ENCODE measurements at regions not wholly inside any gene's neighbourhood (a gene's known extent, or its start where the extent isn't known, plus 50 kb on each side); places are given as distances from the start of the nearest gene placed in this dataset.
"Not testable (repeated sequence)": the region's sequence is repeated elsewhere in the genome, so short reads cannot be mapped to it uniquely, and the experiment has no call there.

DNA sequence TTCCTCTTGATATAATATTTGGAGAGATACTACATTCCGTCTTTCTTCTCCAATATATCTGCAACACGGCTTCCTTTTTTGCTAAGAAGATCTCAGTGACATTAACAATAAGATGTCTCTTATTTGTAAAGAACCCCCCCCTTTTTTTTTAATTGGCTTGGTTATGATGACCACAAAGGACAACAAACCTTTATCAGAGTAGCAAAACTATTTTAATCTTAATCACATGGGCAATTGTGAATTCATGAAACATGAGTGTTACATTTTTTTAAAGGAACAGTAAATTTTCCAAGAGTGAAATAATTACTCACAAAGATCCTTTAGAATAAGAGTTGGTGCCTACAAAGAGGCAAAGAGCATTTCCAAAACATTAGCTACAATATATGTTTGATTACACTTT, 554.1 kb downstream of the MAT2B start:
- FAIRE-seq = no peak

DNA sequence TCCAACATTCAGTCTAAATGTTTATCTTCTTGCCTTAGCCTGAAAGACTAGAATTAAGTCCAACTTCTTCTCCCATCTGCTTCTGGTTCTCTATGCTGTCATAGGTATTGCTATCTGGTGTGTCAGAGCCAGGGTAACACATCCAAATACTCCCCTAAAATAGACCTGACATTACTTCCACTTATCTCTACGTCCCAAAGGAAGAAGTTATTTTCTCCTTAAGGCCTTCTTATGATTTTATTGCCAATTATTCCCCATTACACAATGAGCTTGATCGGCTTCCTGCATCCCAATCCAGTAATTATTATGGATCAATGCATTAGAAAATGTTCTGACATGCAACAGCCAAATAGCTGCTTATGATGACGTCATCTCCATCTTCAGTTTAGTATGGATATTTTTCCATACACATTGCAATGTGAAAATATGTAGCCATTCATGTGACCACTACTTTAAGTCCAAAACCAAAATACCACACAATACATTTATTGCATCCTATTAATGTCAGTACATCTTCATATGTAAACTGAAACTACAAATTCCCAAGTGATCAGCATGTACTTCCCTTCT, 555.5 kb downstream of the MAT2B start:
- FAIRE-seq = no peak
- no peak for DNase-seq (ENCODE audit: insufficient read length, low spot score)

More for the DNA sequence above, 554.1 kb downstream of the MAT2B start:
- DNase-seq (ENCODE audit: insufficient read length, low spot score) = no peak

DNA sequence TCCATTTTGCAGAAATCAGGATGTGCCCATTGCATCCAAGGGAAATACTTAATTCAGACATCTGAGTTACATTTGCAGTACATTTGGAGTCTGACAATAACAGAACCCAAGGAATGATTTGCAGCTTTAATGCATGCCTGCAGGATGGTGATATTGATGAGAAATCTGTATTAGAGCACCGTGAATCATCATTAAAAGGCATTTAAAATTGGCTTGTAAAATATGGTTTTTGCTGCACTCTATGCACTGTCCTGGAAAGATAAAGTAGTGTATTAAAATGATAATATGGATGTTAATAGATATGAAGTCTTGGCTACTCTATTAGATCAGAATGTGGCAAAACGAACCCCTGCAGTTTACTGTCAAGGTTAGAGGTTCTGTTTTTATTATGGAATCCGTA, 556.9 kb downstream of the MAT2B start:
- FAIRE-seq = no peak
- DNase-seq (ENCODE audit: insufficient read length, low spot score) = no peak

DNA sequence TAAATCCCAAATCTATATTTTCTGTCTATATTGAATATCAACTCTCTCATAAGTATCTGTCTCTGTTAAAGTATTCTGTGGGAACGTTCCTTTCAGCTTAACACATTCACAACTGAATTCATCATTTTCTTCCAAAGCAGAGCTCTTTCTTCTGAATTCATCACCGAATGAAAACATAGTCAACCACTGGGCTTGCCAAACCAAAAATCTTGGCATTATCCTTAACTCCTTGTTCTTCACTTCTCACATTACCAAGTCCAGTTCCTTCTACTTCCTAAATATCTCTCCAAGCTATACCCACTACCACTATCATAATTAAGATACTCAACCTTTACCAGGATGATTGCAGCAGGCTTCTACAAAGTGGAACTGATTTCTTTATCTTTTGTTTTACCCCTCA, 559.8 kb downstream of the MAT2B start:
- DNase-seq (ENCODE audit: insufficient read length, low spot score) (no peak), FAIRE-seq (no peak)

DNA sequence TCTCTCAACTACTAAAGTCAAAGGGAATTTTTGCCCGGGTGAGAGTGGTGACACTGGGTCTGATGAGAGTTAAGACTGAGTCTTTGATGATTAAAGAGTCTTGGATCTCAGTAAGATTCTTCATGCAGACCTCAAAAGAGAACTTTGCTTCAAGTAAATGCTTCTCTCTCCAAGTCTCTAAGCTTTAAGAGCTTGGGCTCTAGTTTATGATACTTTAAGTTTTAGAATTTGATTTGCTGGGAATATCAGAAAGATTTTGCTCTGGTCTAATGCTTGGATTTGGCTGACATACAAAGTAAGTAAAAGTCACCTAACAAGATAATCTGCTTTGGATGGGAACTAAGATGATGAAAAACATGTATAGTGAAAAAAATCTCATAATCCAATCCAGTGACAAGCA, 566.3 kb downstream of the MAT2B start:
- no peak for FAIRE-seq
- no peak for DNase-seq (ENCODE audit: insufficient read length, low spot score)

DNA sequence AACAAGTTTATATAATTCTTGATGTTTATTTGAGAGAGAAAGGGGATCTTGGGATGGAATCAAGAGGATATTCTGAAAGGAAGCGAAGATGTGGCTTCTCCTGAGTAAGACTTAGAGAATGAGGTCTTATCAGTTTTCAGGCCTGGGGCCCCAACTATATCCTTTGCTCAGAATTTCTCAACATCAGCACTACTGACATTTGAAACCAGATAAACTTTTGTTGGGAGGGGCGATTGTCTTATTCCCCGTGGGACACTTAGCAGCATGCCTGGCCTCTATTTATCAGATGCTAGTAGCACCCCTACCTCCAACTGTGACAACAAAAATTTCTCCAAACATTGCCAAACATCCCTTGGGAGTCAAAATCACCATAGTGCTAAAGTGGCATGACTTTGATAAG, 567.7 kb downstream of the MAT2B start:
- DNase-seq (ENCODE audit: insufficient read length, low spot score) (no peak), FAIRE-seq (no peak)

DNA sequence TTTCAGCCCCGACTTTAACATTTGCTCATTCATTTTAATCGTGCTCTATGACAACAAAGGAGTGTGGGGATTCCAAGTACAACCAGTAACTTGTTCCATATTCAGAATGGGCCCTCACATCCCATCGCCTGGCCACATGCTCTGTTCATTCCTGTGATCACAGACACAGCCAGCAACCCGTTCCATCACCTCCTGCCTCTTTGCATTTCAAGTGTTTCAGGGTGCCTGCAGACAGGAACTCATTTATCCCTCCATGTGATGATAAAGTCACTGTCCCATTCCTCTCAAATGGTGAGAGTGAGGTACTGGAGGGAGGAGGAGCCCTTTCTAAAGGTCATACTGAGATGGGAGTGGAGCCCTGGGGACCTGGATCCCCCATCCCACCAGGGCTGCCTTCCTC, 571.1 kb downstream of the MAT2B start:
- FAIRE-seq = no peak
- no peak for DNase-seq (ENCODE audit: insufficient read length, low spot score)

DNA sequence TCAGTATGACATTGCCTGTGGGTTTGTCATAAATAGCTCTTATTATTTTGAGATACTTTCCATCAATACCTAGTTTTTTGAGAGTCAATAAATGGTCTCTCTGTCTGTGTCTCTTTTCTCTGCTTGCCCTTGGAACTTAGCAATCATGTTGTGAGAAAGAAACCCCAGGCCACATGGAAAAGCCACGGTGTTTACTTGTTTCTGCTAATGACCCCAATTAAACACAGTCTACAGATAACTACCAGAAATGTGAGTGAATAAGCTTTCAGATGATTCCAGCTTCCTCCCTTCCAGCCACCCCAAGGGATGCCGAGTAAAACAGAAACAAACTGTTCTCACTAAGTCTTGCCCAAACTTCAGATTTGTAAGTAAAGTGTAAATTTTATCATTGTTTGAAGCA, 584.9 kb downstream of the MAT2B start:
- FAIRE-seq (no peak), DNase-seq (ENCODE audit: insufficient read length, low spot score) (no peak)

DNA sequence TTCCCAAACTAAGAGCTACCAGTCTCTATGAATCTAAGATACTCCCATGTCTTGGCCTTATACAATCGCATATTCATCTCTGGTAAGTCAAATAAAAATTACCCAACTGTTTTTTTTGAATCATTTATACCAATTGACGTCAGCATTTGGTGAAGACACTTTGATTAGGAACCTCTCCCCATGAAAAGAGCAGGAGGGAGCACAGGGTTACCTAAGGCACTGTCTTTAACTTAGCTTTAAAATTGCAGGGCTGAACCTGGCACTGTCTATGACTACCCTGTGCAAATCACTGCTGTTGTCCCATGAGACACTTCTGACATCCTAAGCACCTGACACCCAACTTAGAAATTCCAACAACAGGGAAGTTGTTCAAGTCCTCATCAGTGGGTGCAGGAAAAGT, 586.4 kb downstream of the MAT2B start:
- DNase-seq (ENCODE audit: insufficient read length, low spot score) (no peak), FAIRE-seq (no peak)

DNA sequence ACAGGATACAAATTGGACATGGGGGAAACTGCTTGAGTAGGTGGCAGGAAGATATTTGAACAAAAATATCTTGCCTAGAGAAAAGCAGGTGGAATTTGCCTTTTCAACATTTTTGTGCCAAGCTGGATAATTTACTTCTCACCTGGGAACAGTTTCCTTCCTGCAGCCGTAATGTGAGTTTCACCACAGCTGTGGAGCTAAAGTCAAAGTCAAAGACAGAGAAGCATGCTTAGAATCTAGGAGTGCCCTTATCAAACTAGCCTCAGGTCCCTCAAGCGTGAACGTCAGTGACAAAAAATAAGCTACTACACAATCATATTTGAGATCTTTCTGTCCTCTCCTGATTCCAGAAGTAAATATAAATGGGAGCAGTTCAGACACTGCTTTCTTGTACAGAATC, 588.9 kb downstream of the MAT2B start:
- FAIRE-seq = no peak
- DNase-seq (ENCODE audit: insufficient read length, low spot score) = no peak

DNA sequence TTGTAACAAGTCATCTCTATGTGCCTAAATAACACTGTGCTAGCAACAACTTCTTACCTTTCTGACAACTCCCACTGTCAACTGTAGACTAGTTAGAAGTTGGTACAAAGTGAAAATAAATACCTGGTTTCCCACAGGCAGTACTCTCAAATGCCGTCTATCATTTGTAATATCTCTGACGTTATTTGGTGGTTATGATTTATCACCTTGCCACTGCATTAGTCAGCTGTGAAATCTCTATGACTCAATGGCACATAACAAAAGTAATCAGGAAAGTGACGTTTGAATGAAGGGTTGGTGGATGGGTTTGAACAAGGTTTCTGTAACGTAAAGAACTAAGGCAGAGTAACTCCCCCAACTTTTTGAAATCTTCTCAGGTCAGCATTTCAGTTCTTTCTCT, 592.3 kb downstream of the MAT2B start:
- FAIRE-seq (no peak), DNase-seq (ENCODE audit: insufficient read length, low spot score) (no peak)

DNA sequence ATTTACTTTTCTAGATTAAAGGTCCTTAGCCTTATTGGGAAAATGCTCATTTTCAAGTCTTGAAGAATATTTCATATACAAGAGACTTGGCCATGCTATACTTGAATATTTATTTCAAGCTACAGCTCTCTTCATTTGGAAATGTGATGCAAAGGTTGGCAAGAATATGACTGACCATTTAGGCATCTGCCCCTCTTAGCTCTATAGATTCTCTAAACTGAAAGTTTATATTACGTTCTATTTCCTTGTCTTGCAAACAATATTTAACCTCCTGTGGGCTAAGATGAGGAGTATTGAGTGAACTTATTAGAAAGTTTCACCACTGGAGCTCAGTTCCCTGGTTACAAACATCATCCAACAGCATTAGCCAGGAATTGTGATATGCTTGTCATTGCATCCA, 593.1 kb downstream of the MAT2B start:
- FAIRE-seq (no peak), DNase-seq (ENCODE audit: insufficient read length, low spot score) (no peak)

DNA sequence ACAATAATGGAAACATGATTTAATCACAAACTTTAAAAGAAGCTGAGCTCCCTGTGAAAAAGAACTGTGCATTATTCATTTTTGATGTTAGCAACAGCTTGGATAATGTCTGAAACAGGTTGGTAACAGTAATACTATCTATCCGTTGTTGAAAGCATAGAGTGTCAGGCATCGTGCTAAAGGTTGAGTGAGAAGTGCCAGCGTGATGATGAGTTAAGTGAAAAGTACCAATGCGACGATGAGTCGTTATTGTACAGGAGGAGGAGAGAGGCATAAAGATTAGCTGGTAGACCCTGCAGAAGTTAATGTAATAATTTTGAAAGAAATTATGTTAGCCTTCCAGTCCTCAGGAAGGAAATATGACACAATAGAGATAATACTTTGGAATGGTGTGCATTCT, 593.6 kb downstream of the MAT2B start:
- no peak for FAIRE-seq

DNA sequence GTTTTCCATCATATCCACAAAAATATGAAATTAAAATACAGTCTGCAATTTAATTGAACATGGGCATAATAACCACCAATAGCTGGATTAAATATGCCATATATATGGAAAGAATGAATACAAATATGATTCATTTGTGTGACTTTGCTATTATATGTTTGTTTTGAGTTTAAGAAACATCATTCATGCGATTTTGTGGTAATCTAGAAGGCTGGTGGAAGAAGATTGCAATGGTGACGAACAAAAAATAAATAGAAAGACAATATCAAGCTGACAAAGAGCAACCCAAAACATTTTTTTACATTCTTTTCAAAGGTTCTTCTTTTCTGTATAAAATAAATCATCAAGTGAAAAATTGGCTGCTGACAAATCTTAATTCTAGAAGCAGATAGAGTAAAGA, 610.0 kb downstream of the MAT2B start:
- DNase-seq (ENCODE audit: insufficient read length, low spot score) = no peak
- FAIRE-seq = no peak

More for the DNA sequence above, 593.6 kb downstream of the MAT2B start:
- DNase-seq (ENCODE audit: insufficient read length, low spot score) = no peak

DNA sequence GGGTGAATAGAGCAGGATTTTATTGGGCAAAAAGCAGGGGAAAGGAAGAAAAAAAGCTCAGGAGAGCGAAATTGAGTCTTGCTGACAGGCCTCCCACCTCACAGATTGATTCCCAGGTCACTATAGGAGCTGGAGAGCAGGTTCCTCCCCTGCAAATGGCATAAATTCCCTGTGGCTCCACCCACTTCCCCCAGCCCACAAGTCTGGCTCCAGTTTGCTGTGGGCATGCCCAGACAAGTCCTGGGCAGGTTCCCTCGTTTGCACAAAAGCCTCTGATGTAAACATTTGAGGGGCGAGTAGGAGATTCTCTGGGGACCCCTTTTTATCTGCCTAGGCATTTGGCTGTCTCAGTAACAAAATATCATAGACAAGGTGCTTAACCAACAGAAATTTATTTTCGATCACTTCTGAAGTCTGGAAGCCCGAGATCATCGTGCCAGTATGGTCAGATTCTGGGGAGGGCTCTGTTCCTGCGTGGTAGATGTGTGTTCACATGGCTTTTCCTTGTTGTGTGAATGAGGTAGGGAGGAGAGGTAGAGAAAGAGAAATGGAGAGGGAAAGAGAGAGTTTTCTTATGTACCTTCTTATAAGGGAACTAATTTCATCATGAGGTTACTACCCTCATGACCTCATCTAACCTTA, 614.5 kb downstream of the MAT2B start:
- no peak for DNase-seq (ENCODE audit: insufficient read length, low spot score)
- no peak for FAIRE-seq

DNA sequence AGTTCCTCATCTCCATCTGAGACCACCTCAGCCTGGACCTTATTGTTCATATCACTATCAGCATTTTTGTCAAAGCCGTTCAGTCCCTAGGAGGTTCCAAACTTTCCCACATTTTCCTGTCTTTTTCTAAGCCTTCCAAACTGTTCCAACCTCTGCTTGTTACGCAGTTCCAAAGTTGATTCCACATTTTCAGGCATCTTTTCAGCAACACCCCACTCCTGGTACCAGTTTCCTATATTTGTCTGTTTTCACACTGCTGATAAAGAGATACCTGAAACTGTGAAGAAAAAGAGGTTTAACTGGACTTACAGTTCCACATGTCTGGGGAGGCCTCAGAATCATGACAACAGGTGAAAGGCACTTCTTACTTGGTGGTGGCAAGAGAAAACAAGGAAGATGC, 622.1 kb downstream of the MAT2B start:
- DNase-seq (ENCODE audit: insufficient read length, low spot score) (no peak), FAIRE-seq (no peak)

DNA sequence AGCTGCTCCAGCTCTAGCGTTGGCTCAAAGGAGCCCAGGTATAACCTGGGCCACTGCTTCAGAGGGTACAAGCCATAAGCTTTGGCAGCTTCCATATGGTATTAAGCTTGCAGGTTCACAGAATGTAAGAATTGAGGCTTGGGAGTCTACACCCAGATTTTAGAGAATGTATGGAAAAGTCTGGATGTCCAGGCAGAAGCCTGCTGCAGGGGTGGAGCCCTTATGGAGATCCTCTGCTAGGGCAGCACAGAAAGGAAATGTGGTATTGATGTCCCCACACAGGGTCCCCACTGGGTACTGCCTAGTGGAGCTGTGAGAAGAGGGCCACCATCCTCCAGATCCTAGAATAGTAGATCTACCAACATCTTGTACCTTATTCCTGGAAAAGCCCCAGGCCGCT, 626.9 kb downstream of the MAT2B start:
- DNase-seq (ENCODE audit: insufficient read length, low spot score) (no peak), FAIRE-seq (no peak)

DNA sequence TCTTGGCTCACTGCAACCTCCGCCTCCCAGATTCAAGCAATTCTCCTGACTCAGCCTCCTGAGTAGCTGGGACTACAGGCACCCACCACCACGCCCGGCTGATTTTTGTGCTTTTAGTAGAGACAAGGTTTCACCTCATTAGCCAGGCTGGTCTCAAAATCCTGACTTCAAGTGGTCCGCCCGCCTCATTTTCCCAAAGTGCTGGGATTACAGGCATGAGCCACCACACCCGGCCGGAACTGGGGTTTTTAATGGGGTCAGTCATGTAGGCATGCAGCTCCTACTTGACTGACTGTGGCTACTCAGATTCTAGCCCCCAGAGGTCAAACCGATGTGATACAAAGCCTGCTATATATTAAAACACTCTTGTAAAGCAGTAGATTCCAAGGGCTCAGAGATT, 631.7 kb downstream of the MAT2B start:
- FAIRE-seq = no peak
- no peak for DNase-seq (ENCODE audit: insufficient read length, low spot score)

DNA sequence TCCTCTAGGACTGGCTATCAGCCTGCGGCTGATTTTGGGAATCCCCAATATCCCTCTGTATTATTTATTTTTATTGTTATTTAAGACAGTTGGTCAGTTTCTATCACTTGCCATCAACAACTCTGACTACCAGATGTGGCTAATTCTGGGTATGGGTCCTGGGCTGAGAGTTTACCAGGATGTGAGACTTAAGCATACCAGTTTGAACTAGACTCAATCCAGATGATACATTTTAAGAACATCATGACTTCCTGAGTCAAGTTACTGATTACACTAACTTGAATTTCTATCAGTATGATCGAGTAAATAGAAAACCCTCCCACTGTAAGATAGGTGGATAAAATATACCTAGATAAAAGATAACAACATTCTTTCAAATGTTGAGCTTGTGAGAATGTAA, 634.0 kb downstream of the MAT2B start:
- FAIRE-seq = no peak
- no peak for DNase-seq (ENCODE audit: insufficient read length, low spot score)

DNA sequence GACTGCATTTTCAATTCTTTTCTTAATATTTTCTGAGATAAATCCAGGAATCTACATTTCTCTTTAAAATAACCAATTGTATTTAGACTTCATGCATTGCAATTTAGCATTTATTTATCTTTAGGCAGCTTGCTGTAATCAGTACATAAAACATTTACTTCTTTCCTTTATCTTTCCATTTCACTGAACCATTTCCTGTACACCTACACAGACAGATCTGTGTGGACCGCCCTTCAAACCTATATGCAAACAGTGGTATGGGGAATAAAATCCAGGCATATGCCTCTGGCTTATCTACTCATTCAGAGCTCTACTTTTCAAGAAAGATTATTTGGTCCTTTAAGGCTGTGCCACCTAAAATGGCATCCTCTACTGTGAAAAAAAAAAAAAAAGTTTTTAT, 640.0 kb downstream of the MAT2B start:
- FAIRE-seq (no peak), DNase-seq (ENCODE audit: insufficient read length, low spot score) (no peak)

DNA sequence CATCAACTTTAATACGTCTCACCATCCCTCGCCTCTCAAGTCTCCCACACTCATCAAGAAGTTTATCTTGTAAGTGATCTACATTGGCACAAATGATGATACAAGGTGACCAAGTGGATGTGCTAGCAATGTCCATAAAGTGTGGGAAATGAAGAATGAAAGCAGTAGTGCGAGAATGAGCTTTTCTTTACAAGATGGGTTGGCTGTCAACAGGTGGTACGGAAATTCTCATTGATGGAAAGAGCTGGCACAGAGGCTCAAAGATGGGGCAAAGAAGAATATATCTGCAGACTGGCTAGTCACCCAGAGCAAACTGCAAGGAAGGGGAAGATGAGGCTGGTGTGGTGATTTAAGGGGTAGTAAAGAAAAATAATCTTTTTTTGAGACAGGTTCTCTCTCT, 640.8 kb downstream of the MAT2B start:
- DNase-seq (ENCODE audit: insufficient read length, low spot score) (no peak), FAIRE-seq (no peak)

DNA sequence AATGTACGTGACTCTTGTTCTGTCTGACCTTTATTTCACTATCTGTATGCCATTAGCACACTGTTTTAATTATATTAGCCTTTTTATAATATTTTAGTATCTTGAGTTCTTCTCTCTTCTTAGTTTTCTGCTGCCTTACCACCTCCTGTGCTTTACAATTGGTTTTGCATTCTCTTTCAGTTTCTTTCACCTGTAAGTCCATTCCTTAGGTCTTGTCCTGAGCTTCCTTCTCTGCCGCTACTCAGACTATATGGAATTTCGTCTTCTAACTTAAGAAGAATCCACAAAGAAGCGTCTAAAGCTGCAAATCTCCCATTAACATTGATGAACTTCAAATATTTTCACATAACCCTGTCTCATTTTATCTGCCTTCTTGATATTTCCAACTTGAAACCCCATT, 642.9 kb downstream of the MAT2B start:
- FAIRE-seq (no peak), DNase-seq (ENCODE audit: insufficient read length, low spot score) (no peak)

DNA sequence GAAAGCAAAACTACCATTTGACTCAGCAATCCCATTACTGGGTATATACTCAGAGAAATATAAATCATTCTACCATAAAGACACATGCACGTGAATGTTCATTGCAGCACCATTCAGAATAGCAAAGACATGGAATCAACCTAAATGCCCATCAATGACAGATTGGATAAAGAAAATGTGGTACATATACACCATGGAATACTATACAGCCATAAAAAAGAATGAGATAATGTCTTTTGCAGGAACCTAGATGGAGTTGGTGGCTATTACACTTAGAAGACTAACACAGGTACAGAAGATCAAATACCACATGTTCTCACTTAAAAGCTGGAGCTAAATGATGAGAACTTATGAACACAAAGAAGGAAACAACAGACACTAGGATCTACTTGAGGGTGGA, 647.1 kb downstream of the MAT2B start:
- FAIRE-seq; DNase-seq (ENCODE audit: insufficient read length, low spot score): not testable (repeated sequence)
